ENCODE measurements at regions not wholly inside any gene's neighbourhood (a gene's known extent, or its start where the extent isn't known, plus 50 kb on each side); places are given as distances from the start of the nearest gene placed in this dataset.
A peak's percentile ranks its signal among the peaks of the same experiment; 100 is the strongest.

DNA sequence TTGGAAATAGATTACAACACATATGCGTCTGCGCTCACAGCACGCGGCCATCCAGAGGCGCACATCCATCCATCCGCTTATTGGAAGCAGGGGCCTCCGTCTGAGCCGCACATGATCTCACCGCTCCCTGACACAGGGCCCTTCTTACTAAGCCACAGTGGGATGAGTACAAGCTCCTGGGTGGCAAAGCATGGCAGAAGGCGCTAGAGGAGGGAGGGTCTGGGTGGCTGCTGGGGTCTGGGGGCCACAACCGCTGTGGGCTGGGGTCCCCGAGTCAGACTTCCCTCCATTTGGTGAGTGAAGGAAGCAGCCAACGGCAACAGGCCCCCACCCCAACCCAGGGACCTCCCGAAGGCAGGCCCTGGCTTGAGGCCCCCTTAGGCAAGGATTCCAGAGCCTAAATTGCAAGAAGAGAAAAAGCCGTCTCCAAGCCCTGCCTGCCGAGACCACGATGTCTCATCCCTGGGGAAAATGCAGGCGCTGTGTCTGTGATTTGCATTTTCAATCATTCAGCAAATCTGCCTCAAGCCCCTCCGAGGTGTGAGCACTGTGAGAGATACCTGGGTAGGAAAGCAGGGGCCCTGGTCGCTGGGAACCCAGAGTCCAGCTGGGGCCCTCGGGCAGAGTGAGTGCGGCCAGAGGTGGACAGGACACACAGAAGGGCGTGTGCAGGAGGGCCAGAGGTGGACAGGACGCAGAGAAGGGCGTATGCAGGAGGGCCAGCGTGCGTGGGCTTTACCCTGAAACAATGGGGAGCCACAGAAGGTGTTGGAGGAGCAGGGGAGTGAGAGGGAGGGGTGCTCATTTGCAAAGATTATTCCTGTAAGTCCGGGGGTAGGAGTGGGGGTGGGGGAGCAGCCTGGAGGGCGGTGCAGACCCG, 135.7 kb downstream of the OLFM1 start:
- H3K9me3 ChIP-seq (ENCODE audit: control insufficient read depth, insufficient read depth, low read length): no peaks in the 10 kb centered on the region

DNA sequence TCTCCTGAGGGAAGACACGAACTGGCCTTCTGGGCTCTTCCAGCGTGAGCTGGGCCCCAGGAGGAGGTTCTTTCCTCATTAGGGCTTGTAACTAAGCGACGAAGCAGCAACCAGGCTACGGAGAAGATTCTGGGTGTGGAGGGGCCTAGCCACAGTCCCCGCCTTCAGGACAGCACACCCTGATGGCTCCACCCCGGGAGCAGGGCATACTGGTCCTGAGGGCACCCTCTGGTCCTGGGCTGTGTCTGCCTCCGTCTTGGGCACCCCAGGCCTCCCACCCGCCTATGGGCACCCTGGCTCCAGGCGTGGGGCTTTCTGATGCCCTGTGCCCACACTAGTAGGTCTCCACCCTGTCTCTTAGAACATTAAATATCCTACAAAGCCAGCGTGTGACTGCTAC, 136.4 kb downstream of the OLFM1 start:
- Histone ChIP-seq H3K4me1 (ENCODE audit: control insufficient read depth, insufficient read depth, low read length) (peaks cover 2% of the 10 kb centered on the region), H3K27me3 (ENCODE audit: control insufficient read depth, insufficient read depth, low read length) (no peaks in the 10 kb centered on the region), H3K9ac (ENCODE audit: low read depth, low read length) (no peak overlapping the region), H3K4me3 (ENCODE audit: low read depth, low read length) (no peak overlapping the region), H3K36me3 (ENCODE audit: control insufficient read depth, insufficient read depth, low read length) (no peaks in the 10 kb centered on the region), H3K9me3 (ENCODE audit: control insufficient read depth, insufficient read depth, low read length) (no peaks in the 10 kb centered on the region)

More for the DNA sequence above, 135.7 kb downstream of the OLFM1 start:
- no peaks in the 10 kb centered on the region for H3K36me3 ChIP-seq (ENCODE audit: control insufficient read depth, insufficient read depth, low read length)
- H3K4me3 ChIP-seq (ENCODE audit: low read depth, low read length): no peak overlapping the region
- peak overlapping the region; percentile 37 for H3K9ac ChIP-seq (ENCODE audit: low read depth, low read length)
- peaks cover 4% of the 10 kb centered on the region for H3K4me1 ChIP-seq (ENCODE audit: control insufficient read depth, insufficient read depth, low read length)
- no peaks in the 10 kb centered on the region for H3K27me3 ChIP-seq (ENCODE audit: control insufficient read depth, insufficient read depth, low read length)

DNA sequence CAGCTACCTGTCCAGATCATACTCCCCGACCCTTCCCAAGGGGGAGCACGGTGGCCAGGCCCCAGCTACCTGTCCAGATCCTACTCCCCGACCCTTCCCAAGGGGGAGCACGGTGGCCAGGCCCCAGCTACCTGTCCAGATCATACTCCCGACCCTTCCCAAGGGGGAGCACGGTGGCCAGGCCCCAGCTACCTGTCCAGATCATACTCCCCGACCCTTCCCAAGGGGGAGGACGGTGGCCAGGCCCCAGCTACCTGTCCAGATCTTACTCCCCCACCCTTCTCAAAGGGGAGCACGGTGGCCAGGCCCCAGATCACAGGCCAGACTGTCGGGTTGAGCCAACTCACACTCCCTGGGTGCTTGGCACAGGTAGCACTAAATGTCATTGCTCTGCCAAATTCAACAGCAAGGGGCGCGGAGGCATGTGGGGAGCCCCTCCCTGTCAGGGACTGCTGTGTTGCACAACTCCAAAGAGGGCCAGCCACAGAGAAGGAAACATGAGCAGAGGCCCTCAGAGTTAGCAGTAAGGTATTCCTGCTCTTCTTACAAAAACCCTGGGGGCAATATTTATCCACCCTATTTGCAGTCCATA, 136.9 kb downstream of the OLFM1 start:
- Histone ChIP-seq H3K9me3 (ENCODE audit: control insufficient read depth, insufficient read depth, low read length) (no peaks in the 10 kb centered on the region), H3K9ac (ENCODE audit: low read depth, low read length) (no peak overlapping the region), H3K4me1 (ENCODE audit: control insufficient read depth, insufficient read depth, low read length) (peaks cover 2% of the 10 kb centered on the region), H3K36me3 (ENCODE audit: control insufficient read depth, insufficient read depth, low read length) (no peaks in the 10 kb centered on the region), H3K27me3 (ENCODE audit: control insufficient read depth, insufficient read depth, low read length) (no peaks in the 10 kb centered on the region), H3K4me3 (ENCODE audit: low read depth, low read length) (no peak overlapping the region)

DNA sequence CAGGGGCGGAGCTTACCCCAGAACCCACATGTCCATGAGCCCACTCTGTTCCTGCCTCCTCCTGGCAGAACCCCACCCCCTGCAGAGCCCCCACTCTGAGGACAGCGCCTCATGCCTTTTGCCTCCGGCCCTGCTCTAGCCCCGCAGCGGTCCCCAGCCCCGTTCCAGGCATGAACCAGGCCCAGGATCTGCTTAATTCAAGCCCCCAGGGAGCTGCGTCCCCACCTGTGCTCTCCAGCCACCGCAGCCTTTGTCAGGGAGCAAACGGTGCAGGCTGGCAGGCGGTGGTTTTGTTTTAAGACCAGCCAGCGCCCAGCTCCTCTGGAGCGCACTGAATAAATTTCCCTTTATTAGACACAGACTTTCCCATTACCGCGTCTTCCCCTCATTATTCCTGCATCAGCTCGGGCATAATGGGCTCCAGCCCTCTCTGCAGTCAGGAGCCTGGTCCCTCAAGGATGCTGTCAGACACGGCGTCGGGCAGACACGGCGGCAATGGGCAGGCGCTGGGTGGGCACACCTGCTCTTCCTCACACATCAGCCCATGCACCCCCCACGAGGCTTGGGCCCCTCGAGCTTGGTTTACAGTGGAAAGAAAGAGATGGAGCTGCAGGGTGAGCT, 137.6 kb downstream of the OLFM1 start:
- Histone ChIP-seq H3K27me3 (ENCODE audit: control insufficient read depth, insufficient read depth, low read length) (no peaks in the 10 kb centered on the region), H3K4me1 (ENCODE audit: control insufficient read depth, insufficient read depth, low read length) (peaks cover 2% of the 10 kb centered on the region), H3K36me3 (ENCODE audit: control insufficient read depth, insufficient read depth, low read length) (no peaks in the 10 kb centered on the region), H3K9me3 (ENCODE audit: control insufficient read depth, insufficient read depth, low read length) (no peaks in the 10 kb centered on the region), H3K9ac (ENCODE audit: low read depth, low read length) (no peak overlapping the region), H3K4me3 (ENCODE audit: low read depth, low read length) (no peak overlapping the region)

DNA sequence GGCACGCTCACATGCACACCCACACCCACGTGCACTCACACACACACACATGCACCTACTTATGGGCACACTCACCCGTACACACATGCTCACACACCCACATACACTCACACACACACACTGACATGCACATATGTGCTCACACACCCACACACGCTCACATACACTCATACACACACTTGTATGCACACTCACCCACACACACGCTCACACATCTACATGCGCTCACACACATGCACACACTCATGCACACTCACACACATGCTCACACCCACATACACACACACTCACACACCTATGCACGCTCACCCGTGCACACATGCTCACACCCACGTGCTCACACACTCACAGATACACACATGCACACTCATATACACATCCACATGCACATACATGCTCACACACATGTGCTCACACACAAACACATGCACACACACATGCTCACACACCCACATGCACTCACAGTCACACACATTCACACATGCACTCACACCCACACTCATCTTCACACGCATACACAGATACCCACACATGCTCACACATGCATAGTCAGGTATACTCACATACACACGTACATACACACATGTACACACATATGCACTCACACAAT, 138.3 kb downstream of the OLFM1 start:
- H3K4me1 ChIP-seq (ENCODE audit: control insufficient read depth, insufficient read depth, low read length): peaks cover 2% of the 10 kb centered on the region
- H3K9me3 ChIP-seq (ENCODE audit: control insufficient read depth, insufficient read depth, low read length): no peaks in the 10 kb centered on the region
- no peaks in the 10 kb centered on the region for H3K36me3 ChIP-seq (ENCODE audit: control insufficient read depth, insufficient read depth, low read length)

DNA sequence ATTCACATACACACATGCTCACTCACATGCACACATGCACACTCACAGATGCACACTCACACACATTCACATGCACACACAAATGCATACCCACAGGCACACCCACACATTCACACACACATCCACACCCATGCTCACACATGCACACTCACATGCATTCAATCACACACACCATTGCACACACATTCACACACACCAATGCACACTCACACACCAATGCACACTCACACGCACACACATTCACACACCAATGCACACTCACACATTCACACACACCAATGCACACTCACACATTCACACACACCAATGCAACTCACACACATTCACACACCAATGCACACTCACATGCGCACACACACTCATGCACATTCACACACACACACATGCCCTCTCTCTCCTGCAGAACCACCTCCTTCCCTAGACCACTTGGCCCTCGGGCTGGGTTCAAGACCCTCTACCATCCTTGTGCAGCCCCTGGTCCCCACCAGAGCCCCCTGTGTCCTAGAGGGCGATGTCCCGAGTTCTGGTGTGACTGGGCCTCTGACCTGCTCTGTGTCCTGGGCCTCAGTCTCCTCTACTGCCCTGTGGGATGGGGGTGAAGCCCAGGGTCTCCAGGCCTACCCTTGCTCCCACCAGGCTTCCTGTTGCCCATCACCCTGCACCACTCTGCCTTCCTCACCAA, 139.0 kb downstream of the OLFM1 start:
- H3K36me3 ChIP-seq (ENCODE audit: control insufficient read depth, insufficient read depth, low read length): no peaks in the 10 kb centered on the region
- H3K4me3 ChIP-seq (ENCODE audit: low read depth, low read length): no peak overlapping the region
- H3K9ac ChIP-seq (ENCODE audit: low read depth, low read length): no peak overlapping the region
- H3K27me3 ChIP-seq (ENCODE audit: control insufficient read depth, insufficient read depth, low read length): no peaks in the 10 kb centered on the region
- no peaks in the 10 kb centered on the region for H3K9me3 ChIP-seq (ENCODE audit: control insufficient read depth, insufficient read depth, low read length)
- H3K4me1 ChIP-seq (ENCODE audit: control insufficient read depth, insufficient read depth, low read length): peaks cover 2% of the 10 kb centered on the region

More for the DNA sequence above, 138.3 kb downstream of the OLFM1 start:
- Histone ChIP-seq H3K9ac (ENCODE audit: low read depth, low read length) (no peak overlapping the region), H3K27me3 (ENCODE audit: control insufficient read depth, insufficient read depth, low read length) (no peaks in the 10 kb centered on the region), H3K4me3 (ENCODE audit: low read depth, low read length) (no peak overlapping the region)

DNA sequence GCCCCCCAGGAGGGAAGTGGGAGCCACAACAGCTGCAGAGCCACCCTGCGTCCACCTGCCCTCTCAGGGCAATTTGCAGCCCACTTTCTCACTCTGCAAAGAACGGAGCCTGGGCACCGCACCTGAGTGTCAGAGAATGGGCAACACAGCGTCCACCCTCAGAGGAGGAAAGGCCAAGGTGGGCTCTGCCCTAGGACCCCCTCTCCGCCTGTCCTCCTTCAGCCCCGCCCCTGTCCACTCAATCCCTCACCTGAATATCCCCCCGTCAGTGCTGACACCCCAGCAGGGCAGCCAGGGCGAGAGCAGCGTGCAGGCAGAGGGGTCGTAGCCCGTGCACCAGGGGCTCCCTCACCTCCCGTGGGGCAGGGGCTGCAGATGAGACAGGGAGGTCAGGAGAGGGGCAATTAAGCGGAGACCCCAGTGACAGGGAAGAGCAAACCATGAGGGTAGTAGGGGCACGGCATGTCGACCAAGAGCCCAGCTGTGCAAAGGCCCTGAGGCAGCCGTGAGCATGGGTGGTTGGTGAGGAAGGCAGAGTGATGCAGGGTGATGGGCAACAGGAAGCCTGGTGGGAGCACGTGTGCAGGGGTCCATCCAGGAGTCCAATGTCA, 140.3 kb downstream of the OLFM1 start:
- Histone ChIP-seq H3K36me3 (ENCODE audit: control insufficient read depth, insufficient read depth, low read length) (no peaks in the 10 kb centered on the region), H3K9ac (ENCODE audit: low read depth, low read length) (no peak overlapping the region), H3K4me3 (ENCODE audit: low read depth, low read length) (no peak overlapping the region), H3K9me3 (ENCODE audit: control insufficient read depth, insufficient read depth, low read length) (no peaks in the 10 kb centered on the region), H3K4me1 (ENCODE audit: control insufficient read depth, insufficient read depth, low read length) (no peaks in the 10 kb centered on the region), H3K27me3 (ENCODE audit: control insufficient read depth, insufficient read depth, low read length) (no peaks in the 10 kb centered on the region)

DNA sequence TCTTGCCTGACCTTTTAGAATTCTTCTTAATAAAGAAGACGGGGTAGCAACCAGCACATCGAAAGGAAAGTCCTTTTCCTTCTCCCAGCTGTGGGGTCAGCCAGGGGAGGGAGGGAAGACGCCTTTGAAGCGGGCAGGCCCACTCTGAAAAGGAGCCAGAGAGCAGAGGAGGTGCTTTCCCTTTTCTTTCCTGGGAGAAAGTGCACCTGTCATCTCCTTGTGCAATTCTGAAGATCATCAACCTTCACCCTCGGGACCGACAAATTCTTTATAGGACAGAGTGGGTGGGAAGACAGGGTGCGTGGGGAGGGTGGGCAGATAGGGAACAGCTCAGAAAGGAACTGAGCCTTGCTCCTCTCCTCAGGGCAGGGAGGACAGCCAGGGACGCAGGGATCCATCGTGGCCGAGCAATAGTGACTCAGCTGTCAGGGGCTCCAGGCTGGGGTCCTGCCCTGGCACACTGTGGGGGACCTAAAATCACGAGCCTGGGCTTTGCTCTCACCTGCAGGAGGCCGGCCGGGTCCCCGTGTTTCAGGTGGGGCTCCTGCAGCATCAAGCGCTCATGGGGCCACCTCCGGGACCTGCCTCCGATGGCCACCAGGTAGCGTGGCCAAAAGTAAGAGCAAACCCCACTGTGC, 141.0 kb downstream of the OLFM1 start:
- Histone ChIP-seq H3K9me3 (ENCODE audit: control insufficient read depth, insufficient read depth, low read length) (no peaks in the 10 kb centered on the region), H3K36me3 (ENCODE audit: control insufficient read depth, insufficient read depth, low read length) (no peaks in the 10 kb centered on the region), H3K27me3 (ENCODE audit: control insufficient read depth, insufficient read depth, low read length) (no peaks in the 10 kb centered on the region), H3K9ac (ENCODE audit: low read depth, low read length) (no peak overlapping the region), H3K4me1 (ENCODE audit: control insufficient read depth, insufficient read depth, low read length) (no peaks in the 10 kb centered on the region), H3K4me3 (ENCODE audit: low read depth, low read length) (no peak overlapping the region)

DNA sequence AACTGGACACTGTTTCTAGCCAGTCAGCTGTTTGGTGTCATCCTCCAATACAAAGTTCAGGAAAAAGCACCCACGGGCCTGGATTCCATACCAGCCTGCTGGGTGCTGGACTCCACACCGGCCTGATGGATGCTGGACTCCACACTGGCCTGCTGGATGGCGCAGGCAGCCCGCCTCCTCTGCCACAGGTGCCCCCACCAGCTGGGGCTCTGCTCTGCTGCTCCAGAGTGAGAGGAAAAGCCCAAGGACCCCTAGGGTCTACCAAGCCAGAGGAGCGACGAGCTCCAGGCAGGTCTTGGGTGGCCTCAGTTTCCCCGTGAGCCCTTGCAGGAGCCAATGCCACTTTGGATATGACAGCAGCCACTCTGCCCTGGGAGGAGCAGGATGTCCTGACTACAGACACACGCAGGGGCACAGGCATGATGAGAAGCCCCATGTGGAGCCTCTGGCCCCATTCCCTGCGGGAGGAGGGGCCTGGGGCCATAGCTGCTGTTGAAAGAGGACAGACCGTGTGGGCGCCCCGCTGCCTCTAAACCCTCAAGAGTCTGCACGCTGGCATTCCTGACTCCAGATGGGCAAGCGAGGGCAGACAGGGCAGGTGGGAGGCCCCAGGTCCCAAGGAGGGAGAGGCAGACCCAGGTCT, 141.6 kb downstream of the OLFM1 start:
- H3K9me3 ChIP-seq (ENCODE audit: control insufficient read depth, insufficient read depth, low read length): no peaks in the 10 kb centered on the region

DNA sequence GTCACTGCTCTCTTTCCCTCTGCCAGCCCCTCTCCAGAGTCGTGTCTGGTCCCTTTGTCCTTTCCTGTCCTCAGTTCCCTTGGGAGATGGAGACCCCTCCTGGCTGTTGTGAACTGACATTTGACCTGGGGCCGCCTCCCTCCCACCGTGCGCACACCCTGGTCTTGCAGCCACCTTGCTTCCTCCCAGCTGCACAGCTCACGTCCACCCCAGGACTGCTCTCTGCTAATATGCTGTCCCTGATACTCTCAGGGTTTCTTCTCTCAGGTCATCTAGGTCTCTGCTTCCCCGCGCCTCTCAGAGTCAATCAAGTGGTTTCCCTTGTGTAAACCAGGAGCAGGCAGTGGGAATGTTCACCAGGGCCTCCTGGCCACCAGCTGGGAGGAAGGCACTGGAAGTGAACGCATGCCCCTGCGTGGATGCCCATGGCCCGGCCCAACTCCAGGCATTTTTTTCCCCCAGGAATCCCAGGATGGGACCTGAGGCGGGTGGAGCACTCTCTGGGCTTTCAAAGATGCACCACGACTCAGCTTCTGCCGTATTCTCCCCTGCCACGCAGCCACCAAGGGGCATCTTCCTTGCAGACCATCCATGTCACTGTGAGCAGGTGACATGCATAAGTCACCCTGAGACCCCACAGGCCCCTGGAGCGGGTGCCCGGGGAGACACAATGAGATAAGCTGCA, 142.4 kb downstream of the OLFM1 start:
- no peaks in the 10 kb centered on the region for H3K36me3 ChIP-seq (ENCODE audit: control insufficient read depth, insufficient read depth, low read length)
- no peaks in the 10 kb centered on the region for H3K4me1 ChIP-seq (ENCODE audit: control insufficient read depth, insufficient read depth, low read length)
- H3K4me3 ChIP-seq (ENCODE audit: low read depth, low read length): no peak overlapping the region
- H3K27me3 ChIP-seq (ENCODE audit: control insufficient read depth, insufficient read depth, low read length): no peaks in the 10 kb centered on the region
- H3K9me3 ChIP-seq (ENCODE audit: control insufficient read depth, insufficient read depth, low read length): no peaks in the 10 kb centered on the region
- H3K9ac ChIP-seq (ENCODE audit: low read depth, low read length): no peak overlapping the region

More for the DNA sequence above, 141.6 kb downstream of the OLFM1 start:
- H3K36me3 ChIP-seq (ENCODE audit: control insufficient read depth, insufficient read depth, low read length): no peaks in the 10 kb centered on the region
- no peak overlapping the region for H3K9ac ChIP-seq (ENCODE audit: low read depth, low read length)
- no peaks in the 10 kb centered on the region for H3K4me1 ChIP-seq (ENCODE audit: control insufficient read depth, insufficient read depth, low read length)
- no peak overlapping the region for H3K4me3 ChIP-seq (ENCODE audit: low read depth, low read length)
- no peaks in the 10 kb centered on the region for H3K27me3 ChIP-seq (ENCODE audit: control insufficient read depth, insufficient read depth, low read length)
